Astrocyte (in vitro differentiated cells and primary cell): ENCODE measurements at regions not wholly inside any gene's neighbourhood (a gene's known extent, or its start where the extent isn't known, plus 50 kb on each side); places are given as distances from the start of the nearest gene placed in this dataset.

Experiments
- EZH2 ChIP-seq: IDR thresholded peaks from 2 replicates; pipeline ENCODE4 v1.6.1; 2012; ENCODE audit warnings: mild to moderate bottlenecking, low read length, inconsistent platforms; ENCODE audit not compliant: insufficient read depth
- TF ChIP-seq, protein P1 (sequence below): IDR thresholded peaks from 2 replicates; pipeline ENCODE4 v1.5.1; 2011; ENCODE audit warnings: low read depth, mild to moderate bottlenecking, inconsistent platforms, low read length, moderate library complexity; ENCODE audit not compliant: insufficient read depth

DNA sequence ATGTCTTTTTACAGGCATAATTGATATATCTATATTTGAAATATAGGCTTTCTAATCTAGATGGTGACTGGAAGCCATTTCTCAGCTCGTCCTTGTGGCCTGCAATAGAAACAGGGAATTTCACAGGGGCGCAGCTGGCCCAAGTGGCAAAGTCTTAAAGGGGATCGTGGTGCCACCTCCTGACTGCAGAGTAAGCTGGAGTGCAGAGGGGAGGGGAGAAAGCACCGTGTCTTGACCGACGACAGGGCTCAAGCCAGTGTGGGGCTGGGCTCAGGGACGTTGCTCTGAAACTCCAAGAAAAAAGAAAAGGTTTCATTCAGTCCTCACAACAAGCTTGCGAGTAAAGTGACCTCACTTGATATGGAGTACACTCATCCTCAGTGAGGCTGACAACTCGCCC is 255.1 kb downstream of the DCDC2C start:
- TF ChIP-seq, protein P1, sequence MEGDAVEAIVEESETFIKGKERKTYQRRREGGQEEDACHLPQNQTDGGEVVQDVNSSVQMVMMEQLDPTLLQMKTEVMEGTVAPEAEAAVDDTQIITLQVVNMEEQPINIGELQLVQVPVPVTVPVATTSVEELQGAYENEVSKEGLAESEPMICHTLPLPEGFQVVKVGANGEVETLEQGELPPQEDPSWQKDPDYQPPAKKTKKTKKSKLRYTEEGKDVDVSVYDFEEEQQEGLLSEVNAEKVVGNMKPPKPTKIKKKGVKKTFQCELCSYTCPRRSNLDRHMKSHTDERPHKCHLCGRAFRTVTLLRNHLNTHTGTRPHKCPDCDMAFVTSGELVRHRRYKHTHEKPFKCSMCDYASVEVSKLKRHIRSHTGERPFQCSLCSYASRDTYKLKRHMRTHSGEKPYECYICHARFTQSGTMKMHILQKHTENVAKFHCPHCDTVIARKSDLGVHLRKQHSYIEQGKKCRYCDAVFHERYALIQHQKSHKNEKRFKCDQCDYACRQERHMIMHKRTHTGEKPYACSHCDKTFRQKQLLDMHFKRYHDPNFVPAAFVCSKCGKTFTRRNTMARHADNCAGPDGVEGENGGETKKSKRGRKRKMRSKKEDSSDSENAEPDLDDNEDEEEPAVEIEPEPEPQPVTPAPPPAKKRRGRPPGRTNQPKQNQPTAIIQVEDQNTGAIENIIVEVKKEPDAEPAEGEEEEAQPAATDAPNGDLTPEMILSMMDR: no peak
- TF ChIP-seq EZH2: no peak
